HepG2 (cell line): ENCODE measurements at regions not wholly inside any gene's neighbourhood (a gene's known extent, or its start where the extent isn't known, plus 50 kb on each side); places are given as distances from the start of the nearest gene placed in this dataset.

Experiments
- ATAC-seq: fragments of 200-7000 bp; cut with Tn5 transposase; 3 replicates; pipeline ENCODE4 v1.9.1; 2020; ENCODE audit warnings: mild to moderate bottlenecking, moderate library complexity
- BruUV-seq: library from RNA; stranded (reverse); fragments of 400-500 nt; replicated peaks from 2 replicates; lab custom pipeline; 2021; lab: Mats Ljungman, UMichigan
- CTCF ChIA-PET: fragments of 300-600 bp; formaldehyde crosslinking; extraction: SDS; loops from one replicate; lab custom pipeline; 2021; ENCODE audit warnings: low total read pairs, inconsistent platforms, low intra/inter-chr PET ratio; lab: Yijun Ruan, JAX
- POLR2A ChIA-PET: fragments of 350-600 bp; sonication (Branson Sonifier 250); formaldehyde crosslinking; loops from one replicate; lab custom pipeline; 2020; ENCODE audit warnings: antibody characterized with exemption, inconsistent platforms; lab: Yijun Ruan, JAX
- DNase-seq: peaks from one replicate; pipeline ENCODE4 v3.0.0-alpha.2; 2015; ENCODE audit warnings: low spot score
- FAIRE-seq: peaks from 3 replicates; lab custom pipeline; 2011; peaks lifted over from hg19 to GRCh38; lab: Jason Lieb, UNC
- H2AFZ ChIP-seq: one replicate; pipeline ENCODE4 v1.6.1; 2011; ENCODE audit warnings: low read length, inconsistent platforms
- H3K27ac ChIP-seq: fragments of 300-600 bp; 3 replicates; pipeline ENCODE4 v1.8.0; 2011; ENCODE audit warnings: mixed run types, mild to moderate bottlenecking, mixed read lengths, low read length, inconsistent platforms; ENCODE audit not compliant: insufficient read depth; ENCODE audit errors: extremely low read length
- H3K27me3 ChIP-seq, 2 experiments: fragments of 200-600 bp in 1 of 2; 2 replicates in 1 of 2; 3 replicates in 1 of 2; pipeline versions ENCODE4 v1.6.0 to v1.8.0; 2011; ENCODE audit warnings: low read length in 2 of 2, mild to moderate bottlenecking in 2 of 2, moderate library complexity in 2 of 2, inconsistent platforms in 1 of 2; ENCODE audit not compliant: insufficient read depth in 2 of 2, control insufficient read depth in 1 of 2
- H3K36me3 ChIP-seq, 2 experiments: fragments of 200-600 bp in 1 of 2; replicated peaks in 1 of 2; 2 replicates in 1 of 2; 3 replicates in 1 of 2; pipeline versions ENCODE4 v1.5.1 to v1.8.0; 2011; ENCODE audit warnings: low read length in 2 of 2, inconsistent platforms in 1 of 2; ENCODE audit not compliant: insufficient read depth in 2 of 2, control insufficient read depth in 1 of 2
- H3K4me1 ChIP-seq: 2 replicates; pipeline ENCODE4 v1.5.1; 2012; ENCODE audit warnings: low read length, inconsistent platforms; ENCODE audit not compliant: insufficient read depth
- H3K4me2 ChIP-seq: 2 replicates; pipeline ENCODE4 v1.6.0; 2011; ENCODE audit warnings: low read depth, low read length, inconsistent platforms
- H3K4me3 ChIP-seq, 3 experiments: fragments of 200-600 bp in 1 of 3; sonication (generic), shearing (Covaris generic) in 1 of 3; replicated peaks in 1 of 3; 2 replicates each; pipeline ENCODE4 v1.5.1; 2011 to 2016; ENCODE audit warnings: low read length in 3 of 3, inconsistent platforms in 2 of 3, low read depth in 2 of 3, mild to moderate bottlenecking in 2 of 3, control low read depth in 1 of 3, mixed read lengths in 1 of 3; ENCODE audit not compliant: insufficient read depth in 1 of 3
- H3K79me2 ChIP-seq: one replicate; pipeline ENCODE4 v1.6.1; 2011; ENCODE audit warnings: low read length, inconsistent platforms; ENCODE audit not compliant: insufficient read depth
- H3K9ac ChIP-seq: 2 replicates; pipeline ENCODE4 v1.6.0; 2011; ENCODE audit warnings: mild to moderate bottlenecking, low read depth, low read length, inconsistent platforms; ENCODE audit not compliant: insufficient read depth
- H3K9me3 ChIP-seq: 2 replicates; pipeline ENCODE4 v1.5.1; 2012; ENCODE audit warnings: mild to moderate bottlenecking, low read length
- H4K20me1 ChIP-seq: 2 replicates; pipeline ENCODE4 v1.6.0; 2011; ENCODE audit warnings: inconsistent platforms, mild to moderate bottlenecking, low read length, moderate library complexity; ENCODE audit not compliant: insufficient read depth
- ATF7-NPFF ChIP-seq: sonication (generic); formaldehyde crosslinking; IDR thresholded peaks from 2 replicates; pipeline ENCODE4 v1.8.1; 2023; ENCODE audit warnings: mild to moderate bottlenecking, low read depth, missing genetic modification reagents, moderate library complexity
- FOXA1 ChIP-seq, 2 experiments: fragments of 450-650 bp in 1 of 2; sonication (generic) in 1 of 2; formaldehyde crosslinking in 1 of 2; IDR thresholded peaks; 2 replicates each; pipeline versions ENCODE4 v1.4.0 to v1.6.1; 2016 to 2020; ENCODE audit warnings: missing genetic modification reagents in 1 of 2
- GATAD2A ChIP-seq: IDR thresholded peaks from 2 replicates; pipeline ENCODE4 v1.6.1; 2016
- MAFF ChIP-seq: IDR thresholded peaks from 2 replicates; pipeline ENCODE4 v1.6.1; 2011; ENCODE audit warnings: low read depth, low read length, improper control_type of control experiment
- MAFK ChIP-seq, 2 experiments: IDR thresholded peaks in 1 of 2; conservative IDR thresholded peaks in 1 of 2; 2 replicates each; pipeline ENCODE4 v1.6.1; 2011; ENCODE audit warnings: improper control_type of control experiment in 2 of 2, low read length in 2 of 2
- PBX2 ChIP-seq: IDR thresholded peaks from 2 replicates; pipeline ENCODE4 v1.6.1; 2016; ENCODE audit warnings: control low read depth
- XRCC5 ChIP-seq: fragments of 200-400 bp; formaldehyde crosslinking; optimal IDR thresholded peaks from 2 replicates; pipeline ENCODE3; 2017; ENCODE audit warnings: mild to moderate bottlenecking, low read length
- WGBS: methylation state at CpG from one replicate; pipeline ENCODE4 v1.1.6; 2017; ENCODE audit warnings: low lambda C conversion rate; 5-methylcytosine and 5-hydroxymethylcytosine counted together
- in situ Hi-C: cut with HindIII; loops from 2 replicates; pipeline ENCODE4 v1.10.0; 2017; ENCODE audit warnings: low pct_unique_long_range_greater_than_20kb; ENCODE audit not compliant: extremely low pct_ligation_motif_present
- intact Hi-C: fragments of 100-400 bp; cut with micrococcal nuclease; formaldehyde crosslinking; loops from one replicate; pipeline ENCODE4 v1.10.0; 2022; ENCODE audit not compliant: unreplicated experiment
- TF ChIP-seq, protein P1 (sequence below): sonication (generic); formaldehyde crosslinking; IDR thresholded peaks from 2 replicates; pipeline ENCODE4 v1.4.0; 2020; ENCODE audit warnings: missing genetic modification reagents, mild to moderate bottlenecking, borderline replicate concordance

DNA sequence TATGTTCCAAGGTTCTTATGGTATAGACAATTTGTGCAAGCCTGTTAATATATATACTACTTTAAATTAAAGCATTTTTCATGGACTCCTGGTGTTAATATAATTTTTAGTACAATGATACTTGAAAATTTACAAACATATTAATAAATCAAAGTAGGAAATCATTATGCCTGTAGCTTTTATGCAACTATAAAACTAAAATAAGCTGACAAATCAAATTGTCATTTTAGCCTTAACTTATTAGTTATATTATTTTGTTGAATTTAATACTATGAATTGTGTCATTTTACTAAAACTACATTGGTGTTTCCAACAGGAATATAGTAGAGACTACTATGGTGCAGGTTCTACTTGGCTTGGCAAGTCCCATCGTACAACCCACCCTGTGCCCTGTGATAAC lies 96.0 kb downstream of the MED10 start:
- POLR2A ChIA-PET: no interaction called here
- 0% methylated on average over 1 of the region's 1 CpG for WGBS
- H2AFZ ChIP-seq: no peak overlapping the region
- no peak overlapping the region for H3K9ac ChIP-seq
- intact Hi-C loops (no loop called here), in situ Hi-C loops (no loop called here)
- BruUV-seq: no TSS peak
- no peaks in the 10 kb centered on the region for H3K79me2 ChIP-seq
- H4K20me1 ChIP-seq: no peaks in the 10 kb centered on the region
- TF ChIP-seq MAFF (peak; percentile 57), FOXA1 (IDR thresholded peaks at IDR 0.05) (no peak), FOXA1 (CRISPR knock-in tag; IDR thresholded peaks at IDR 0.05) (no peak), PBX2 (no peak), MAFK (conservative IDR thresholded peaks at IDR 0.05 in 1 of 2, IDR thresholded peaks at IDR 0.05 in 1 of 2; ENCODE audit: low read length in 2 of 2) (peak; percentile 62 to 76), XRCC5 (no peak), GATAD2A (CRISPR knock-in tag) (no peak), ATF7-NPFF (CRISPR knock-in tag) (no peak)
- TF ChIP-seq, protein P1, sequence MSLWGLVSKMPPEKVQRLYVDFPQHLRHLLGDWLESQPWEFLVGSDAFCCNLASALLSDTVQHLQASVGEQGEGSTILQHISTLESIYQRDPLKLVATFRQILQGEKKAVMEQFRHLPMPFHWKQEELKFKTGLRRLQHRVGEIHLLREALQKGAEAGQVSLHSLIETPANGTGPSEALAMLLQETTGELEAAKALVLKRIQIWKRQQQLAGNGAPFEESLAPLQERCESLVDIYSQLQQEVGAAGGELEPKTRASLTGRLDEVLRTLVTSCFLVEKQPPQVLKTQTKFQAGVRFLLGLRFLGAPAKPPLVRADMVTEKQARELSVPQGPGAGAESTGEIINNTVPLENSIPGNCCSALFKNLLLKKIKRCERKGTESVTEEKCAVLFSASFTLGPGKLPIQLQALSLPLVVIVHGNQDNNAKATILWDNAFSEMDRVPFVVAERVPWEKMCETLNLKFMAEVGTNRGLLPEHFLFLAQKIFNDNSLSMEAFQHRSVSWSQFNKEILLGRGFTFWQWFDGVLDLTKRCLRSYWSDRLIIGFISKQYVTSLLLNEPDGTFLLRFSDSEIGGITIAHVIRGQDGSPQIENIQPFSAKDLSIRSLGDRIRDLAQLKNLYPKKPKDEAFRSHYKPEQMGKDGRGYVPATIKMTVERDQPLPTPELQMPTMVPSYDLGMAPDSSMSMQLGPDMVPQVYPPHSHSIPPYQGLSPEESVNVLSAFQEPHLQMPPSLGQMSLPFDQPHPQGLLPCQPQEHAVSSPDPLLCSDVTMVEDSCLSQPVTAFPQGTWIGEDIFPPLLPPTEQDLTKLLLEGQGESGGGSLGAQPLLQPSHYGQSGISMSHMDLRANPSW: no peak
- H3K4me3 ChIP-seq: no peak overlapping the region
- no peak overlapping the region for H3K27ac ChIP-seq
- H3K4me2 ChIP-seq: no peak overlapping the region
- H3K27me3 ChIP-seq: 0 out of 5 replicates have a peak, but pooled peaks cover 0 to 2% of the 10 kb centered on the region in 2 experiments
- ATAC-seq: no peak
- CTCF ChIA-PET: no interaction called here
- H3K9me3 ChIP-seq: no peaks in the 10 kb centered on the region
- no peak for FAIRE-seq
- peaks cover 12% of the 10 kb centered on the region; the same call in 1 of the 2 replicates for H3K4me1 ChIP-seq
- DNase-seq: no peak
- H3K36me3 ChIP-seq: no peaks in the 10 kb centered on the region
